ENCODE measurements at regions not wholly inside any gene's neighbourhood (a gene's known extent, or its start where the extent isn't known, plus 50 kb on each side); places are given as distances from the start of the nearest gene placed in this dataset.

DNA sequence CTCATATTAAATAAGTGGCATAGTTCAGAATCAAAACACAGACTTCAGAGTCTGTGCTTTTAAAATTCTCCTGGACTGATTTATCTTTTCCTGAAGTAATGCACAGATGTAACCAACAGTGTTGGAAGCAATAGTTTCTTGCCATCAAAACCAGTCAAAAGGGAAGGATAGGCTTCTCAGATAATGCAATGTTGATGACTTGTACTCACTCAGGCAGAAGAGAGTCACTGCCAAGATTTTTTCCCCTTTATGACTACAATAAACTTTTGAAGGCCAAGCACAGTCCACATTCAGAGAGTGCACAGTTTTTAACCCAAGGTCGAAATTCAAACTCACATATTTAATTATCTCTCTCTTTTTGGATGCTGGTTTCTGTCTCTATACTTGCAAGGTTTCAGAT, 305.0 kb upstream of the SGO1 start:
- H2AK5ac ChIP-seq (ENCODE audit: insufficient read length, low read length) = no peak overlapping the region
- H3K36me3 Mint-ChIP-seq (ENCODE audit: insufficient read depth in 1 of 3, low read depth in 3 of 3) = peaks cover 0 to 3% (median 0%) of the 10 kb centered on the region in 3 experiments; a peak in 1 of 7 replicates
- no peaks in the 10 kb centered on the region for H3K27me3 ChIP-seq (ENCODE audit: insufficient read depth, low read length)
- no peak overlapping the region for H4K91ac ChIP-seq (ENCODE audit: insufficient read length, low read depth, low read length)
- no peak overlapping the region for H3K4me3 Mint-ChIP-seq
- TF ChIP-seq, protein P1, sequence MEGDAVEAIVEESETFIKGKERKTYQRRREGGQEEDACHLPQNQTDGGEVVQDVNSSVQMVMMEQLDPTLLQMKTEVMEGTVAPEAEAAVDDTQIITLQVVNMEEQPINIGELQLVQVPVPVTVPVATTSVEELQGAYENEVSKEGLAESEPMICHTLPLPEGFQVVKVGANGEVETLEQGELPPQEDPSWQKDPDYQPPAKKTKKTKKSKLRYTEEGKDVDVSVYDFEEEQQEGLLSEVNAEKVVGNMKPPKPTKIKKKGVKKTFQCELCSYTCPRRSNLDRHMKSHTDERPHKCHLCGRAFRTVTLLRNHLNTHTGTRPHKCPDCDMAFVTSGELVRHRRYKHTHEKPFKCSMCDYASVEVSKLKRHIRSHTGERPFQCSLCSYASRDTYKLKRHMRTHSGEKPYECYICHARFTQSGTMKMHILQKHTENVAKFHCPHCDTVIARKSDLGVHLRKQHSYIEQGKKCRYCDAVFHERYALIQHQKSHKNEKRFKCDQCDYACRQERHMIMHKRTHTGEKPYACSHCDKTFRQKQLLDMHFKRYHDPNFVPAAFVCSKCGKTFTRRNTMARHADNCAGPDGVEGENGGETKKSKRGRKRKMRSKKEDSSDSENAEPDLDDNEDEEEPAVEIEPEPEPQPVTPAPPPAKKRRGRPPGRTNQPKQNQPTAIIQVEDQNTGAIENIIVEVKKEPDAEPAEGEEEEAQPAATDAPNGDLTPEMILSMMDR (conservative IDR thresholded peaks at IDR 0.05) = no peak
- peaks cover 3 to 7% of the 10 kb centered on the region in 2 experiments; a peak in 2 of 4 replicates for H3K4me1 Mint-ChIP-seq
- no peak overlapping the region for H3K27ac Mint-ChIP-seq
- no peaks in the 10 kb centered on the region for H3K79me1 ChIP-seq (ENCODE audit: insufficient read depth, low read depth, low read length, poor library complexity, severe bottlenecking)
- DNase-seq = no peak
- no peaks in the 10 kb centered on the region; the same call in 1 of the 2 replicates for H3K79me2 ChIP-seq (ENCODE audit: insufficient read depth, low read length)
- no peaks in the 10 kb centered on the region for H3K9me3 ChIP-seq (ENCODE audit: control insufficient read depth, low read depth, low read length)
- H4K8ac ChIP-seq (replicated peaks; ENCODE audit: insufficient read length, low read depth, low read length) = no peak overlapping the region
- no peaks in the 10 kb centered on the region for H3K4me1 ChIP-seq (ENCODE audit: insufficient read depth, low read length)
- WGBS (ENCODE audit: extremely low coverage, insufficient read length, low lambda C conversion rate) = no CpG with 5 or more reads among the region's 1 CpG
- no peak overlapping the region for H4K5ac ChIP-seq (ENCODE audit: insufficient read length, low read depth, low read length)
- no peak overlapping the region for H3K27ac ChIP-seq (ENCODE audit: insufficient read length, low read depth, low read length)
- no peak overlapping the region for H2BK12ac ChIP-seq (ENCODE audit: insufficient read length, low read depth, low read length)
- no peak overlapping the region for H3K9ac ChIP-seq (ENCODE audit: extremely low read depth, insufficient read length, low read length)
- H2BK5ac ChIP-seq (ENCODE audit: insufficient read length, low read length) = no peak overlapping the region
- no peak overlapping the region for H2AFZ ChIP-seq (ENCODE audit: low read length)
- H2BK120ac ChIP-seq (ENCODE audit: low read depth, low read length, poor library complexity, severe bottlenecking) = no peak overlapping the region
- H3K23ac ChIP-seq (ENCODE audit: insufficient read length, low read depth, low read length) = no peak overlapping the region
- H3K4me2 ChIP-seq (ENCODE audit: insufficient read depth, insufficient read length, low read length) = no peak overlapping the region
- H3K23me2 ChIP-seq (ENCODE audit: insufficient read length, low read depth, low read length, poor library complexity, severe bottlenecking) = no peaks in the 10 kb centered on the region
- no peak overlapping the region for H3K14ac ChIP-seq (ENCODE audit: insufficient read depth, low read length)
- no peak overlapping the region for H3K18ac ChIP-seq (ENCODE audit: insufficient read length, low read depth, low read length)
- no peak overlapping the region for H3T11ph ChIP-seq (ENCODE audit: low read length)
- H4K20me1 ChIP-seq (ENCODE audit: control insufficient read depth, insufficient read depth, insufficient read length) = no peaks in the 10 kb centered on the region
- H3K27me3 Mint-ChIP-seq (ENCODE audit: low read depth) = no peaks in the 10 kb centered on the region; the same call in 1 of the 2 replicates
- no peak overlapping the region for H2BK20ac ChIP-seq (ENCODE audit: low read depth, low read length, poor library complexity, severe bottlenecking)
- no peak overlapping the region for H2BK15ac ChIP-seq (ENCODE audit: low read depth, low read length)
- no peak overlapping the region for H3K56ac ChIP-seq (ENCODE audit: insufficient read length, low read depth, low read length)
- no peak overlapping the region for H3K4ac ChIP-seq (ENCODE audit: low read depth, low read length)
- no peaks in the 10 kb centered on the region; a peak in 1 of 5 replicates for H3K9me3 Mint-ChIP-seq

Data from H9 (cell line).